Keratinocyte (primary cell): ENCODE measurements at regions not wholly inside any gene's neighbourhood (a gene's known extent, or its start where the extent isn't known, plus 50 kb on each side); places are given as distances from the start of the nearest gene placed in this dataset.

Experiments used
- DNase-seq: peaks from one replicate; pipeline ENCODE4 v3.0.0-alpha.2; 2011; ENCODE audit warnings: low read depth, missing footprints, low spot score
- FAIRE-seq: peaks from 2 replicates; lab custom pipeline; 2011; peaks lifted over from hg19 to GRCh38; lab: Jason Lieb, UNC
- H2AFZ ChIP-seq: 2 replicates; pipeline ENCODE4 v1.6.0; 2012; ENCODE audit warnings: low read length, control low read depth, inconsistent platforms; ENCODE audit not compliant: control insufficient read depth
- H3K27ac ChIP-seq: 2 replicates; pipeline ENCODE4 v1.5.1; 2011; ENCODE audit warnings: low read length; ENCODE audit not compliant: control insufficient read depth, insufficient read depth
- H3K27me3 ChIP-seq: 3 replicates; pipeline ENCODE4 v1.6.0; 2011; ENCODE audit warnings: low read length; ENCODE audit not compliant: control insufficient read depth, insufficient read depth; ENCODE audit errors: extremely low read depth
- H3K36me3 ChIP-seq, 2 experiments: 2 replicates in 1 of 2; 3 replicates in 1 of 2; pipeline ENCODE4 v1.5.1; 2011; ENCODE audit warnings: low read length in 2 of 2, mild to moderate bottlenecking in 1 of 2; ENCODE audit not compliant: control insufficient read depth in 2 of 2, insufficient read depth in 2 of 2; ENCODE audit errors: extremely low read depth in 1 of 2
- H3K4me1 ChIP-seq: 3 replicates; pipeline ENCODE4 v1.5.1; 2011; ENCODE audit warnings: low read length; ENCODE audit not compliant: control insufficient read depth, insufficient read depth; ENCODE audit errors: extremely low read depth
- H3K4me2 ChIP-seq: 3 replicates; pipeline ENCODE4 v1.6.0; 2011; ENCODE audit warnings: low read depth, low read length; ENCODE audit not compliant: control insufficient read depth, insufficient read depth; ENCODE audit errors: extremely low read depth
- H3K4me3 ChIP-seq, 3 experiments: fragments of 200-600 bp in 1 of 3; sonication (generic) in 1 of 3; 2 replicates in 2 of 3; 3 replicates in 1 of 3; pipeline ENCODE4 v1.5.1; 2011 to 2016; ENCODE audit warnings: low read length in 3 of 3, mild to moderate bottlenecking in 3 of 3, control low read depth in 2 of 3, inconsistent platforms in 1 of 3, low read depth in 1 of 3, mixed read lengths in 1 of 3, mixed run types in 1 of 3, moderate library complexity in 1 of 3; ENCODE audit not compliant: control insufficient read depth in 2 of 3, insufficient read depth in 2 of 3; ENCODE audit errors: extremely low read depth in 1 of 3
- H3K79me2 ChIP-seq: 2 replicates; pipeline ENCODE4 v1.6.0; 2012; ENCODE audit warnings: low read length; ENCODE audit not compliant: control insufficient read depth, insufficient read depth
- H3K9ac ChIP-seq: 3 replicates; pipeline ENCODE4 v1.6.0; 2011; ENCODE audit warnings: low read length; ENCODE audit not compliant: control insufficient read depth, insufficient read depth; ENCODE audit errors: extremely low read depth
- H3K9me1 ChIP-seq: 3 replicates; pipeline ENCODE4 v1.6.0; 2011; ENCODE audit warnings: low read length; ENCODE audit not compliant: control insufficient read depth, insufficient read depth; ENCODE audit errors: extremely low read depth
- H3K9me3 ChIP-seq: 2 replicates; pipeline ENCODE4 v1.5.1; 2012; ENCODE audit warnings: low read depth, low read length; ENCODE audit not compliant: control insufficient read depth
- H4K20me1 ChIP-seq: 3 replicates; pipeline ENCODE4 v1.6.0; 2011; ENCODE audit warnings: low read length; ENCODE audit not compliant: control insufficient read depth, insufficient read depth; ENCODE audit errors: extremely low read depth
- EZH2 ChIP-seq: IDR thresholded peaks from one replicate; pipeline ENCODE4 v1.6.1; 2012; ENCODE audit warnings: inconsistent platforms, mild to moderate bottlenecking, low read length, moderate library complexity
- dilution Hi-C: fragments of 300-500 bp; cut with MboI; formaldehyde crosslinking; loops from one replicate; pipeline ENCODE4 v1.7.0; 2020; ENCODE audit warnings: low sequenced_read_pairs; ENCODE audit not compliant: extremely low pct_ligation_motif_present
- TF ChIP-seq, protein P1 (sequence below), 3 experiments: IDR thresholded peaks in 1 of 3; conservative IDR thresholded peaks in 1 of 3; optimal IDR thresholded peaks in 1 of 3; 2 replicates in 2 of 3; 3 replicates in 1 of 3; pipeline versions ENCODE3 to v1.5.1; 2011; ENCODE audit warnings: low read length in 3 of 3, mild to moderate bottlenecking in 3 of 3, moderate library complexity in 2 of 3, control low read depth in 1 of 3, inconsistent platforms in 1 of 3; ENCODE audit not compliant: insufficient read depth in 2 of 3; ENCODE audit errors: extremely low read depth in 1 of 3

- Histone ChIP-seq H3K9ac (no peak overlapping the region), H3K36me3 (no peaks in the 10 kb centered on the region), H3K27ac (no peak overlapping the region), H3K9me3 (no peaks in the 10 kb centered on the region), H3K9me1 (no peaks in the 10 kb centered on the region), H2AFZ (no peak overlapping the region), H3K27me3 (peaks cover 3% of the 10 kb centered on the region), H3K79me2 (no peaks in the 10 kb centered on the region), H3K4me1 (no peaks in the 10 kb centered on the region), H3K4me3 (no peak overlapping the region), H4K20me1 (no peaks in the 10 kb centered on the region), H3K4me2 (no peak overlapping the region)
- dilution Hi-C loops, result no loop called here
- TF ChIP-seq, protein P1, sequence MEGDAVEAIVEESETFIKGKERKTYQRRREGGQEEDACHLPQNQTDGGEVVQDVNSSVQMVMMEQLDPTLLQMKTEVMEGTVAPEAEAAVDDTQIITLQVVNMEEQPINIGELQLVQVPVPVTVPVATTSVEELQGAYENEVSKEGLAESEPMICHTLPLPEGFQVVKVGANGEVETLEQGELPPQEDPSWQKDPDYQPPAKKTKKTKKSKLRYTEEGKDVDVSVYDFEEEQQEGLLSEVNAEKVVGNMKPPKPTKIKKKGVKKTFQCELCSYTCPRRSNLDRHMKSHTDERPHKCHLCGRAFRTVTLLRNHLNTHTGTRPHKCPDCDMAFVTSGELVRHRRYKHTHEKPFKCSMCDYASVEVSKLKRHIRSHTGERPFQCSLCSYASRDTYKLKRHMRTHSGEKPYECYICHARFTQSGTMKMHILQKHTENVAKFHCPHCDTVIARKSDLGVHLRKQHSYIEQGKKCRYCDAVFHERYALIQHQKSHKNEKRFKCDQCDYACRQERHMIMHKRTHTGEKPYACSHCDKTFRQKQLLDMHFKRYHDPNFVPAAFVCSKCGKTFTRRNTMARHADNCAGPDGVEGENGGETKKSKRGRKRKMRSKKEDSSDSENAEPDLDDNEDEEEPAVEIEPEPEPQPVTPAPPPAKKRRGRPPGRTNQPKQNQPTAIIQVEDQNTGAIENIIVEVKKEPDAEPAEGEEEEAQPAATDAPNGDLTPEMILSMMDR (optimal IDR thresholded peaks at IDR 0.05 in 1 of 3, IDR thresholded peaks at IDR 0.05 in 1 of 3, conservative IDR thresholded peaks at IDR 0.05 in 1 of 3; ENCODE audit: extremely low read depth in 1 of 3, insufficient read depth in 2 of 3, low read length in 3 of 3), result no peak
- TF ChIP-seq EZH2, result no peak
- no peak for DNase-seq
- FAIRE-seq, result no peak
Observed at GRCh38 chr3:59522550-59522949, 472.7 kb upstream of the CFAP20DC start.

- H3K27me3 ChIP-seq, result peaks cover 3% of the 10 kb centered on the region
- no peak overlapping the region for H3K9ac ChIP-seq
- no peaks in the 10 kb centered on the region for H3K9me1 ChIP-seq
- no peak overlapping the region for H2AFZ ChIP-seq
- DNase-seq (no peak), FAIRE-seq (no peak)
- dilution Hi-C loops, result no loop called here
- no peak for TF ChIP-seq EZH2
- TF ChIP-seq, protein P1 (optimal IDR thresholded peaks at IDR 0.05 in 1 of 3, IDR thresholded peaks at IDR 0.05 in 1 of 3, conservative IDR thresholded peaks at IDR 0.05 in 1 of 3; ENCODE audit: extremely low read depth in 1 of 3, insufficient read depth in 2 of 3, low read length in 3 of 3), result no peak
- H3K36me3 ChIP-seq, result no peaks in the 10 kb centered on the region
- no peaks in the 10 kb centered on the region for H3K4me1 ChIP-seq
- no peaks in the 10 kb centered on the region for H3K79me2 ChIP-seq
- no peak overlapping the region for H3K4me2 ChIP-seq
- H3K27ac ChIP-seq, result no peak overlapping the region
- H3K4me3 ChIP-seq, result no peak overlapping the region
- no peaks in the 10 kb centered on the region for H3K9me3 ChIP-seq
- no peaks in the 10 kb centered on the region for H4K20me1 ChIP-seq
Observed at GRCh38 chr3:59519094-59519493, 469.3 kb upstream of the CFAP20DC start.
